Activated CD4-positive, alpha-beta T cell treated with anti-CD3 and anti-CD28 coated beads, Interleukin-2, amount 50 U/mL, for 4 hours (primary cell): ENCODE measurements at regions not wholly inside any gene's neighbourhood (a gene's known extent, or its start where the extent isn't known, plus 50 kb on each side); places are given as distances from the start of the nearest gene placed in this dataset.
"Not testable (repeated sequence)": the region's sequence is repeated elsewhere in the genome, so short reads cannot be mapped to it uniquely, and the experiment has no call there.

ENCODE experiments used
- DNase-seq, 2 experiments: peaks; one replicate each; pipeline ENCODE4 v3.0.0-alpha.2; 2020

DNA sequence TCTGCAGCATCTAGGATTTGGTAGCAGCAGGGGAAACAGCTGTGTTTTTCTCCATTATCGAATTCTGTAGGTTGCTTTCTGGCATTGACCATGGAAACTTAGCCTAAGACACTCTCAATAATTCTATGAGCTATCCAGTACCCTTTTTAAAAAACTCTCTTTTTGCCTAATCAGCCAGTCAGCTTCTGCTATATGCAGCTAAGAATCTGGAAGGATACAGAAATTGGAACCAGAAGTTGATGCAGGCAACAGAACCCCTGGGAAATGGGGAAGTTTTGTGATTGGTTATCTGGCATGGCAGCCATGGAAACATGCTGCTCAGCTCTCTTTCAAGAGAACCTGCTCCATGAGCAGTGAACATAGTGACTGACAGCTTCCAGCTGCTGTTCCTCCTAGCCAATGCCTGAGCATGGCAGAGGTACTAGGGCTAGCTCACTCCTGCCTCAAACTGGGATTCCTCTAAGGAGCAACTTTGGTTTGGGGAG, 417.6 kb upstream of the MAOA start:
- no peak for DNase-seq

DNA sequence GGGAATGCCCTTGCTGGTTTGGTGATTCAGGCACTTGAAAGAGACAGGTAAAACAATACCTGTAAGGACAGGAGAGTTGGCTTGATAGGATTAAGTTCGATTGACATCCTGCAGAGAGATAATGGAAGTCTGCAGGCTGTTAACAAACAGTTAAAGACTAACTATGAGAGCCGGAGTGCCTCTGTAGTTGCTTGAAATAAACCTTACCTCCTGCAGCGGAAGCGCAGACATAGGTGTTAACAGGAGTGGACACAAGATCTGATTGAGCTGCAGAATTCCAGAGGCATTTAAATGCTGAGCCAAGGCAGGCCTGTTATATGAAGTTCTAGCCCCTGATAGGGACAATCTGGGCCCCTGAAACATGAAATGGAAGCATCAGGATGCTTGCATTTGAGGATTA, 416.7 kb upstream of the MAOA start:
- no peak for DNase-seq

DNA sequence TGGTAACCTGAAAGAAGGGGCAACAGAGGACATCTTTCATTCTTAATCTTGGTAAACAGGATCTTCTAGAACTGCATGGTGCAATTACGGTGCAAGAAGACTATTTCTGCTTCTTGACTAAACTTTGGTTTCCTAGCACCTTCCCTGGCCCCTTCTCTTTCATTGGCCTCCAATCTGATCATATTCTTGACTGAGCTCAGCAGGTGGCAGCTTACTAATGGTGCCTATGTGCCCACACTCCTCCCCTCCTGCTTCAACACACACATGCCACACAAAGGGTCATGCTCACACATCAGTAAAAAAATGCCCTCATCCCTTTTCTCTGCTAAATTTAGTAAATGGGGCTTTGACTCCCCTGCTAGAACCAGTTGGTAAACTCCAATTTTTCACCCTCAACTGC, 400.5 kb upstream of the MAOA start:
- no peak for DNase-seq

DNA sequence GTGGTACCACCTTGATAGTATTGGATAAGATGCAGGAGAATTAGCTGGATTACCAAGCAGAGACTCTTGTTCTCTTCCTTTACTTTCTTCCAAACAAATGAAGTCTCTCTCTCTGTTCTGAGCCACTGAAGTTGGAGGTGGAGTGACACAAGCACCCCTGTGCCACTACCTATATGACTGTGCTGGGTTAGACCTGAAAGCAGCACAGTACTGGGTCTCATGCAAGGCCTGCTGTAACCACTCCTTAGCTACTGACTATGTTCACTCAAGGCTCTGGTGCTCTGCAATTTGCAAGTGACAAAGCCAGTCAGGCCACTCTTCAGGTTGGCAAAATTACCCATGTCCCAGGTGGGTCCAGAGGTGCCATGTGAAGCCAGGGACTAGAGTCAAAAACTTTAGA, 389.6 kb upstream of the MAOA start:
- no peak for DNase-seq

DNA sequence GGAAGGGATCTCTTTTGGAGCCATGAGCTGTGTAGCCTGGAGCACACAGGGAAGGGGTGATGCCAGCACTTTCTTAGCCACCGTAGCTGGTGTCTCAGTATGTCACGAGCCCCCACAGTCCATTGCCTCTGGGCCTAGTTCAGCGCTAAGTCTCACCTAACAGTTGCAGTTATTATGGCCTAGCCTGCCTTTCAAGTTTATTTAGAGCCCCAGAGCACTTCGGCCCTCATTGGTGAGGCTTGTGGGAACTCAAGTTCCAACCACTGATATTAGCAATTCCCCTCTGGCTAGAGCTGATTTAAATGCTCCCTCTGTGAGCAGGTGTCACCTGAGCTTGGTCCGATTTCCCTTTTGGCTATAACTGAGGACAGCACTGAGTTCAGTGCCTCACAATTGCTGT, 388.4 kb upstream of the MAOA start:
- no peak for DNase-seq

DNA sequence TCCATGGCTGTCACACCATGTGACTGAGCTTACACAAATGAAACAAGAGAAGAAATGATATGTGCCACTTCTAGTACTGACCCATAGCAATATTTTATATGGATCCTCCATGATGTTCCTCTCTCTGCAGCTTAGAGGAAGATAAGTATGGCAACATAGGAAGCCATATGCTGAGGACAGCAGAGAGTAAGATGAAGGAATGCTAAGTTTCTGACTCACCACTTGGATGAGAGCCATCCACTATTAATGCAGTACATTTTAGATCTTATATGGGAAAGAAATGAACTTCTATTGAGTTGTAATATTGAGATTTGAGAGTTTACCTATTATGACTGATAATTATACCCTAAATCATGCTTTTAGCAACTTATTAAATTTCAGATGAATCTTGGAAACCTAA, 386.9 kb upstream of the MAOA start:
- no peak for DNase-seq

DNA sequence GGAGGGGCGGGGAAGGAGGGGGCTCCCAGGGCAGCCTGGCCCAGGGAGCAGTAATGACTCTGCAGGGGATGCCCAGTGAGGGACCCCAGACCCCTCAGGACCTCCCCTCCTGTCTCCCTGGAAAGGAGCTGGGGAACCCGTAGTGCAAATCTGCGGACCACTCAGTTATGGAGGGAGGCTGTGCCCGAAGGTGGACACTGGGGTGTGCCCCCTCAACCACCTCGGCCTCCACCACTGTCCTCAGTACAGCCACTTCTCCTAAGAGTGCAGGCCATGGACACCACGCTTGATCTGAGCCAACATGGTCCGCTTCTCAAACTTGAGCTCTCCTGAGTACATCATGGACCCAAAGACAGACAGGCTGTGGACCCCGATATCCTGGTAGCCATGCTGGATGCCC, 378.2 kb upstream of the MAOA start:
- no peak for DNase-seq

DNA sequence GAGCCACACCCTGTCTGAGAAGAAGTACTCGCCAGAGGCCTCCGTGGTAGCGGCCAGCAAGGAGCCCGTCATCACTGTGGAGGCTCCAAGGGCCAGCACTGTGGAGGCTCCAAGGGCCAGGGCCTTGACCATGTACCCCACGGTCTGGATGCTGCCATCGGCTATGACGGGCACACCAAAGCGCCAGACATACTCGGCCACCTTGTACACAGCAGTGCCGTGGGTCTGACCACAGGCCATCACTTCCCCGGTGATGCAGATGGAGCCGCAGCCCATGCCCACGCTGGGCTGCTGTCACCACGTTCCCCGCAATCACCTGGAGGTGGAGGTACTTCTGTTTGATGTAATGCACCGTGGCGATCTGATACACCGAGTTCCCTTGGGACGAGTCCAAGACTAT, 377.7 kb upstream of the MAOA start:
- DNase-seq = no peak

DNA sequence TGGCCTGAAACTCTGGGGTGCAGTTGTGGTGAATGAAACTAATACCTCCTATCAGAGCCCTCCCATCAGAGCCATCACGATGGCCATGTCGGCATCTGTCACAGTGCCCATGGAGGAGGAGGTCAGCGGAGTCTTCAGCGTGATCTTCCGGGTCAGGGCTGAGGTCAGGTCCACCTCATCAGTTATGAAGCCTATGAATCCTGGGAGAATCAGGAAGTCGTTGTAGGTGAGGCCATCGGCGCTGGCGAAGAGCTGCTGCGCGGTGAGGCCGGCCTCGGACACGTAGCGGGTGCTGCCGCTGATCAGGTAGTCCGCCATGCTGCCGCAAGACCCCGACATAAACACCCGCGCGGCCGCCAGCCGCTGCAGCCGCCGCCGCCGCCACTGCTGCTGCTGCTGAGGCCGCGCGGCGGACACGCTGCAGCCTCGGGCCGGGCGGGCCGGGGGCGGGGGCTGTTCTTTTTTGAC, 376.7 kb upstream of the MAOA start:
- DNase-seq = no peak

DNA sequence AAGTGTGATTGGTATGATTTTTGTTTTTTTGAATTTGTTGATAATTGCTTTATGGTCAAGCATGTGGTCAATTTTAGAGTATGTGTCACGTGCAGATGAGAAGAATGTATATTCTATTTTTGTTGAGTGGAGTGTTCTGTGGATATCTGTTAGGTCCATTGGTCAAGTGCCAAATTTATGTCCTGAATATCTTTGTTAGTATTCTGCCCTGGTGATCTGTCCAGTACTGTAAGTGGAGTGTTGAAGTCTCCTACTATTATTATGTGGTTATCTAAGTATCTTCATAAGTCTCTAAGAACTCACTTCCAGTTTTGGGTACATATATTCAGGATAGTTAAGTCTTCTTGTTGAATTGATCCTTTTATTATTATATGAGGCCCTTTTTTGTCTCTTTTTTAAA, 372.9 kb upstream of the MAOA start:
- no peak for DNase-seq

DNA sequence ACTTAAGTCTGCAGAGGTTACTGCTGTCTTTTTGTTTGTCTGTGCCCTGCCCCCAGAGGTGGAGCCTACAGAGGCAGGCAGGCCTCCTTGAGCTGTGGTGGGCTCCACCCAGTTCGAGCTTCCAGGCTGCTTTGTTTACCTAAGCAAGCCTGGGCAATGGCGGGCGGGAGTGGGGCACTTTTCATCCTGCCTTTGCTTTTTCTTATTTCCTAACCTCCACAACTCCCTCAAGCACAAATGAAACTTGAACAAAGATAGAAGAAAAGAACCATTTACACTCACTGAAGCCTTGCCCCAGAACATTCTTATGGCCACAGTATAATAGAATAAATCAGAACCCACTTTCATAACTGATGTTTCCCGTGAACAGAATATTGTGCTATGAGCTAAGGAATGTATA, 344.5 kb upstream of the MAOA start:
- DNase-seq = not testable (repeated sequence)

DNA sequence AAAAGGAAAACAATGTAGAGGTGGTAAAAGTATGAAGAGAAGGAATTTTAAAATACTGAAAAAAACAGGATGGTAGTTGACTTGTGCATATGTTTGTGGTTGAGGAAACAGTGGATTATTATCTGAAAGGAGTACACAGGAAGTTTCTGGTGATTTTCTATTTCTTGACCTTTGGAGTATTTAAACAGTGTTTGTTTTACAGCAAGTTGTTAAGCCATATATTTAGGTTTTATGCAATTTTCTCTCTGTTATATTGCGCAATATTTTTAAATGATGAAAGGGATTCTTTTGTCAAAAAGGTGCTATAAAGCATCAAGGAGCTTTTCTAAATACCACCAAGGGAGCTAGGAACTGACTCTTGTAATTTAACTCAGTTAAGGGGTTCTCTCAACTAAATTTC, 343.1 kb upstream of the MAOA start:
- DNase-seq = no peak

DNA sequence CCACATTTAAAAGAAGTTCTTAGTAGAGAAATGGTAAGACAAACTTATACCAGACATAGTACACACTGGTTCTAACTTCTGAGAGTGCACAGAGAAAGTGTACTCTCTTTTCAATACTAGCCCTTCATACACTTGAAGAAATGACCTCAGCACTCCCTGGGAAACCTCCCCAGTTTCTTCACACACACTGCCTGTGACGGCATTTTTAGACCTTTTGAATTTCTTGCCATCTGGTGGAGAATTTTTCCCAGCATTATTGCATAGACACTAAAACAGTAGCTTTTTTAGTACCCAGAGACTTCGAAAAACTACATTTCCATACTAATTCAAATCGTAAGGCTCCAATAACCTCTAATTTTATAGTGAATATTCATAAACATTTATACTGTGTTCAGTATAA, 341.6 kb upstream of the MAOA start:
- DNase-seq = no peak

DNA sequence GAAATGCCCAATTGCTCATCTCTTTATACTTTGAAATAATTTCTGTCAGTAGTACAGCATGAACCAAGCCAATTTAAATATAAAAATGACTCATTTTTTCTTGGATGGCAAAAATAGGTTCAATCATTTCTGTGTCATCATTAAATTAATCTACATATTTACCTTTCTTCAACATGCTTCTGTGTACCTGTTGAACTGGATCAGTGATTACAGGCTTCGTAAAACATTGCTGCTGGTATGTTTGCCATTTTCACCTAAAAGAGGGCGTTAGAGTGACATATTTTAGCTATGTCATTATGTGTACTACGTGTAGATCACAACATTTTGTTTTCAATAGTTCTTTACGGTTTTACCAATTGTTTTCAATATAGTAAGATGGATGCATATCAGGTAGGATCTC, 340.5 kb upstream of the MAOA start:
- DNase-seq = no peak

DNA sequence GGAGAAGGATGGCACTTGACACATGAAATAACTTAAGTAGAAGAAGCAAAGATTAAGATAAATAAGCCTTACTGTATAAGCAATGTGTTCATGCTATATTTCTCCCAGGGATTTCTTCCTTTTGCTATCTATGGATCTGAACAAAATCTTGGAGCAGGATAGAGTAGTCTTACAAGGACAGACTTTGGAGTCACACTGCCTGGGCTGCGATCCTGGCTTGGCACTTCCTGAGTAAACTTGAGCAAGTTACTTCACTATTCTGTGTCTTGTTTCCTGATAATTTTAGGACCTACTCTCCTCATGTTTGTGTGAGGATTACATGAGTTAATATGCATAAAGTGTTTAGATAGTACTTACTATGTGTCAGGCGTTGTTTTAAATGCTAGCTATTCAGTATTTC, 340.0 kb upstream of the MAOA start:
- no peak for DNase-seq

DNA sequence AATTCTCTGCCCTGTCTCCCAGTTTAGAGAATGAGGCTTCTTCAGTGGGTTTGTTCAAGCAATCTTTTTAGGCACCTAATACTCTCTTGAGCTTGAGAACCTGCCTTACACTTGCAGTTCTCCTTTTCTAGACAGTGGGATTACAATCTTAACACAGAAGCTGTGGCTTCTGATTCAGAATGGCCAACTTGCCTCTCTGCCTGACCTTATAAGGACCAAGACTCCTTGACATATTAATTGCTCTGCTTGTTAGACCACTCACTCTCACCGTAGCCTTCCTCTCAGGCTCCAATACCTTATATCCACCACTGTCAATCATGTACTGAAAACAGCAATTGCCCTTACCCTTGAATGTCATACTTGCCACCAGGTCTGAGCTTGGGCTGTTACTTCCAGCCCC, 338.7 kb upstream of the MAOA start:
- no peak for DNase-seq

DNA sequence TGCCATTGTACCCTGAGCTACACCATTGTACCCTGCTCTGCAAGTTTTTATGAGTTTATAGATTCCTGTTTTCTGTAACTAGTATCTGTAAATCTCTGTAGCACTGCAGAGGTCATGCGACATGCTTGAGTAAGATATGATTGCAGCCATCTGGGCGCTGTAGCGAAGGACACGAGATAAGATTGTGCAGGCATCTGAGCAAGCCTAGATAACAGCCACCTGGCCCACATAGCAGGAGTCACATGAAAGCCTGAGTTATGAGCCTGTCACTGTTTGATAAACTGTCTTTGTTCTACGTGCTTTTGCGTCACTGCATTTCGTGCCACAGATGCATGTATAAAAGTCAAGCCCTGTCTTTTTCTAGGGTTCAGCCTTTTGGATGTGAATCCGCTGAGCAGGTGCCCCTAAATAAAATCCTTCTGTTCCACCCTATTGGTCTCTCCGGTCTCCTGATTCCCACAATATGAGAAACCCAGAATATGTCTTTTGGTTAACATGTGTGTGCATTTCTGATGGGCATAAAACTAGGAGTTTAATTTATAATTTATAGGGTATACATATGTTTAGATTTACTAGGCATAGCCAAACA, 327.6 kb upstream of the MAOA start:
- DNase-seq = no peak

DNA sequence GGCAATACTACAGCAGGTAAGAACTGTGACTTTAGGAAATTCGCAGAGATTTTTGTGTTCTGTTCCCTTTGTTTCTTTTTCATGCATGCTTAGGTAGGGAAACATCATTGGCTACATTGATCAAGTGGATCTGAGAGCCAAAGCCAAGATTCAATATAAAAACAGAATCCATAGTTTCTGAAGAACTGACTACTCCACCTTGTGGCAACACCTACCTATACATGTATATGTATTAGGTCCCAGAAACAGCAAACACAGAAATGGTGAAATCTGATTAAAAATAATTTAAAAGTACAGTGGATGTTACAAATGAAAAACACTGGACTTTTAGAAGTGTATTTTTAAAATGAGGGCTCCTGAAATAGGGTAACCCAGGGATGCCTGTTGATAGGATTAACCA, 322.6 kb upstream of the MAOA start:
- DNase-seq = no peak

DNA sequence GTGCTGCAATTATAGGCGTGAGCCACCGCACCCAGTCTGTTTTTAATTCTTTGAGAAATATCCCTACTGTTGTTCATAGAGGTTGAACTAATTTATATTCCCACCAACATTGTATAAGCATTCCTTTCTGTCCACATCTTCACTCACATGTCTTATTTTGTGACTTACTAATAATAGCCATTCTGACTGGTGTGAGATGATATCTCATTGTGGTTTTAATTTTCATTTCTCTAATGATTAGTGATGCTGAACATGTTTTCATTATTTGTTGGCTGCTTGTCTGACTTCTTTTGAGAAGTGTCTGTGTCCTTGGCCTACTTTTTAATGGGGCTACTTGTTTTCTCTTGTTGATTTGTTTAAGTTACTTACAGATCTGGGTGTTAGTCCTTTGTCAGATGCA, 310.9 kb upstream of the MAOA start:
- DNase-seq = no peak

DNA sequence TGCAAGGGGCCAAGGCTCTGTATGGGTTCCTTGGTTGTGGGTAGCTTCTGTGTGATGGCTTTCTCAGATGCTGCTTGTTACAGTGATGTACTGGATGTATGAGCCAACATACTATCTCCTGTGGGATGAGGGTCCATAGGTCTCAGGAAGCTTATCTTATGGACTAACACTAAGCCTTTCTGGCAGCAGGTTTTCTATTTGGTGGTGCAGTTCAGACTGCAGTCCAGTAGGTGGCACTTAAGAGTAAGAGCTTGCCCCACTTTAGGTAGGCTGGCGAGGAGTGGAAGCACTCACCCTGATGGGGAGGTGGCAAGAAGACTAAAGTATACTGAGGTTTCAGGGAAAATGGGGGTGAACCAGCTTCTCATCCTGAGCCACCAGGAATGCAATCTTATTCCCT, 306.7 kb upstream of the MAOA start:
- peak; percentile 12 to 13 for DNase-seq

DNA sequence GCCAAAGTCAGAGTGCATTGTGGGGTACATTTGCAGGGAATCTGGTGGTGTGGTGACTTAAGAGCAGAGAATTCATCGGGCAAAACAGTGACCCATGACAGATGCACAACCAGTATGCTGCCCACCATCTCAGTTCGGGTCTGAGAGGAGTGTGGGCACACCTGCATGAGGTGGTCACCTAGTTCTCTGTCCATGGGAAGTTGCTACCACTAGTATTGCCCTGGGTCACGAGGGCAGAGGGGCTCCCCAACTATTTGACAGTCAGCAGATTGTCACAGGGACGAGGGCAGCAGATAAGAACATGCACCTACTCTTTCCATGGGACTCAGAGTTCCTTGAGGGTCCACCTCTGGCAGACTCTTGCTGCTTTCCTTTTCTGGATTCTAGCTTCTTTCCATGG, 305.2 kb upstream of the MAOA start:
- DNase-seq = no peak

DNA sequence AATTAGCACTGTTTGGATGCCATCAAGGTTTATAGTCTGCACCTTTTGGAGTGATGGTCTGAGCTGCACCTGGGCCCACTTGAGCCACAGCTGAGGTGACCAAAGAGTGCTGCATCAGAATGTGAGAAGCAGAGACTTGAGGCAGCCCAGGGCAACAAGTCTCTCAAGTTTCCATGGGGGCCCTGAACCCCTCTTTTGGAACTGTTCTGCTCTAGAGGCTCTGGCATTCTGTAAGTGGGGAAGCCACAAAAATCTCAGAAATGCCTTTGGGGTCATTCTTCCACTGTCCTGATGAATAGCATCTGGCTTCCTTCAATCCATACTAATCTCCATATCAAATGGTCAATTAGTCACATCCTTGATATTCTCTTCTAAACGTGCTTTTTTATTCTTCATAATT, 298.4 kb upstream of the MAOA start:
- DNase-seq = no peak

DNA sequence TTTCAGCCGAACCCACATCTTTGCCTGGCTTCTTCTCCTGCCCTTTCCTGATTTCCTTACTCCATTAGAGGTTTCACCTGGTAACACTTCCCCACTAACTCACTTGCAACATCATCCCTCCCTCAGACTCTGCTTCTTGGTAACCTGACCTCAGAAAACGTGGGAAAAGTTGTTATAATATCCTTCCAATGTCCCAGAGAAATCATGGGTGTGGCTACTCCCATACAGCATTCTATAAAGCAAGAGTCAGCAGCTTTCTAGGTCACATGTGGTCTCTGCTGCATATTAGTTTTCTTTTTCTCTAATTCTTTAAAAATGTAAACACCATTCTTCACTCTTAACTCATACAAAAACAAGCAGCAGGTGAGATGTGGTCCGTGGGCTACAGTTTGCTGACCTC, 283.1 kb upstream of the MAOA start:
- no peak for DNase-seq

DNA sequence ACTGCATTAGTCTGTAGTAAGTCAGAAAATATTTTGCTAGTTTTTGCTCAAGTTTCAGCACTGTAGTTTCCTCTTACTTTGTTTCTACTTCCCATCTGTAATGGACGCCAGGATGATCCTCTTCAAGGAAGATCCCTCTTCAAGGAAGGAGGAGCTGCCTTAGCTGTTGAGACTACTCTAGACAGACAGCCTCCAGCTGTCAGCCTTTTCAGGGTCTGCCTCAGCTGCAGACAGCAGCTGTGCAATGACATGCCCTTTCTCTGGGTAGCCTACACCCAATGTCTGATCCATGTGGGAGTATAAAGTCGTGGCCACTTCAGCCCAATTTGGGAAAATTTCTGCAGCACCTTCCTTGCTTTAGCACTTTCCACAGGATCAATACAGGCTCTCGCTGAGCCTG, 281.0 kb upstream of the MAOA start:
- no peak for DNase-seq

DNA sequence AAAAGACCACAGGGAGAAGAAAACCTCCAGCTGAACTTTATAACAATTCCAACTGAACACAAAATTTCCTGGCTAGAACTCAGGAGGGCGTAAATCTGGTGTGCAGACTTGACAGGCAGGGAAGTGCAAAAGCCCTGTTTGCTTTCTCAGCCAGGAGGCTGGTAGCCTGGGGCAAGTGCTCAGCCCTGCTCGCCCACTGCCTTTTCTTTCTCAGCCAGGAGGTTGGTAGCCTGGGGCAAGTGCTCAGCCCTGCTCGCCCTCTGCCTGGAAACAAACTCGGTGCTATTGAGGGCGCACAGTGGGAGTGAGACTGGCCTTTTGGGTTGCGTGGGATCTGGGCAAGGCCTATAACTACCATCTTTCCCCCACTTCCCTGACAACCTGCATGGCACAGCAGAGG, 275.4 kb upstream of the MAOA start:
- DNase-seq = no peak

DNA sequence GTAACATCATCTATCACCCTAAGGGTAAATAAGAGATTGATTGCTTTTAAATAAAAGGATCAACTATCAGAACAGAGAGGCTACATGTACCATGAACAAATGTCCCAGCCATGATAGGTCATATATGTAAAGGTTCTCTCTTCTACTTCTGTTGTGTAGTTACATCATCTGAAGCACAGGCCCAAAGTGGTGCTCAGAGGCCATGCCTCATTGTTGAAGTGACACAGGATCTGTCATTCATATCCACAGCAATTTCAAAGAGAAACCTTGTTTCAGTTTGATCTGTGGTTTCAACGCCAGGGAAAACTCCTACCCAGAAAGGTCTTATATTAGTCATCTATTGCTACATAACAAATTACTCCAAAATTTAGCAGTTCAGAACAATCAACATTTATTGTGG, 269.2 kb upstream of the MAOA start:
- no peak for DNase-seq
